ENCODE measurements at regions not wholly inside any gene's neighbourhood (a gene's known extent, or its start where the extent isn't known, plus 50 kb on each side); places are given as distances from the start of the nearest gene placed in this dataset.
"Not testable (repeated sequence)": the region's sequence is repeated elsewhere in the genome, so short reads cannot be mapped to it uniquely, and the experiment has no call there.

DNA sequence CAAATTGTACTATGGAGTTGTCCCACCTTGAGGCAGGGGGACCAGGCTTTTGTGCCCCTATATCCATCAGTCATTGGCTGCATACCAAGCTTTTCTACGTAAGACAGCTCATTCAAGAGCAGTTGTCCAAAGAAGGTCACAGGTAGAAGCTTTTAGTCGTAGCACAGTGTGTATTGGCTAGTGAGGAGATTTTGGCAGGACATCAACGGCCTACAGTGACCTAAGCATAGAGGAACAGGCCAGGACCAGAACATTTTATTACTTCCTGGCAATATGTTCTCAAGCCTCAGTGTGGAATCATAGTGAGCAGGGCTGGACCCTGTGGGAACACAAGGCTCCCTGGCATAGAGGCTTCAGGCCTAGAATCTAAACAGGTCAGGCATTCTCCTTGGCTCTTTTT, 105.4 kb upstream of the ANKRD28 start:
- DNase-seq (ENCODE audit: low read depth in 2 of 2, low spot score in 1 of 2), result no peak

DNA sequence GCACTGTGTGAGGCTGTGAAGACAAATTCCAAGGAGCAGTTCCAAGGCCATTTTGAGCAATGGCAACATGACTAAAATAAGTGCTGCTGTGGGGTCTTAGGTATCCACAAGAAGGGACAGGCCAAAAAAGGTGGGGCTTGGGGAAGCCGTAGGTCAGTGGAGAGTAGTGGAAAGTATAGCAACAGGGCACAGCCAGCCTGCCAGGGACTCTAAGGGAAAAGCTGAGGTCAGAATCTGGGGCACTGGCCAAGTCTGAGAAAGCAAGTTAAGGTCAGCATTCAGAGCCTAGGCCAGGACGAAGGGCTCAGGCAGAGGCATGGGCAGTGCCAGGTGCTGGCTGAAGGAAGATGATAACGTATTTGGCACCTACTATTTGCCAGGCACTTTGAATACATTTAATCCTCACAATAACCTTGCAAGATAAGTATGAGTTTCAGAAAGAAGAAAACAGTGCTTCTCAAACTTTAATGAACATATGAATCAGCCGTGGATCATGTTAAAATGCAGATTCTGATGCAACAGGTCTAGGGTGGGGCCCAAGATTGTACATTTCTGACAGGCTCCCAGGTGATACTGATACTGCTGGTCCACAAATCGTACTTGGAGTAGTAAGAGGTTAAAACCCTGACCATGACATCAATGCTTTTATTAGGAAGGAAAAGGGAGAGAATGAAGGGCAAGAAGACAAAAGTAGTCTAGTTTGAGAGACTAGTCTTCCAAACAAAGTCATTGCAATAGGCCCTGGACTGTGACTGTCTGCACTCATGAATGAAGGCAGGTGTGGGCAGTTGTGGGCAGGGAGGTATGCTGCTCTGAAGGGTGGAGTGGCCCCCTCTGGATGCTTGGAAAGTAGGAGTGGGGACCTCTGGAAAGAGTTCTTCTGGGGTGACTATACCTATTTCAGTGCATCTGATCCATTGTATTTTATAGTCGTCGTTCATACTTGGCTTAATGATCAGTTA, 106.3 kb upstream of the ANKRD28 start:
- no peak for DNase-seq (ENCODE audit: low read depth in 2 of 2, low spot score in 1 of 2)

DNA sequence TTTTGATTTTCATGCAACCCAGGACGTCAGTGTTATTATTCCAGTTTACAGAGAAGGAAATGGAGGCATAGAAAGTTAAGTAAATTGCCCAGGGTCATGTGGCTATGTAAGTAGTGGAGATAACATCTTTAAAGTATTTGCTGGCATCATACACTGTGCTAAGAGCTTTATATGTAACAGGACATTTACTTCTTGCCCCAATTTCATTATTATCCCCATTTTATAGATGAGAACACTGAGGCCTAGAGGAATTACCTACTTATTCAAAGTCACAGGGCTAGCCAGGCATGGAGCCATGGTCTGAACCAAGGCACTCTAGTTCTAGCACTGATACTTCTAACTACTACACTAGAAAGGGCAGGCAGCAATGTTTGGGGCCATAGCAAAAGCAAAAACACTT, 107.3 kb upstream of the ANKRD28 start:
- DNase-seq (ENCODE audit: low read depth in 2 of 2, low spot score in 1 of 2), result no peak

DNA sequence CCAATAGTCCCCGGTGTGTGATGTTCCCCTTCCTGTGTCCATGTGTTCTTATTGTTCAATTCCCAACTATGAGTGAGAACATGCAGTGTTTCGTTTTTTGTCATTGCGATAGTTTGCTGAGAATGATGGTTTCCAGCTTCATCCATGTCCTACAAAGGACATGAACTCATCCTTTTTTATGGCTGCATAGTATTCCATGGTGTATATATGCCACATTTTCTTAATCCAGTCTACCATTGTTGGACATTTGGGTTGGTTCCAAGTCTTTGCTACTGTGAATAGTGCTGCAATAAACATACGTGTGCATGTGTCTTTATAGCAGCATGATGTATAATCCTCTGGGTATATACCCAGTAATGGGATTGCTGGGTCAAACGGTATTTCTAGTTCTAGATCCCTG, 109.6 kb upstream of the ANKRD28 start:
- DNase-seq (ENCODE audit: low read depth in 2 of 2, low spot score in 1 of 2), result not testable (repeated sequence)

DNA sequence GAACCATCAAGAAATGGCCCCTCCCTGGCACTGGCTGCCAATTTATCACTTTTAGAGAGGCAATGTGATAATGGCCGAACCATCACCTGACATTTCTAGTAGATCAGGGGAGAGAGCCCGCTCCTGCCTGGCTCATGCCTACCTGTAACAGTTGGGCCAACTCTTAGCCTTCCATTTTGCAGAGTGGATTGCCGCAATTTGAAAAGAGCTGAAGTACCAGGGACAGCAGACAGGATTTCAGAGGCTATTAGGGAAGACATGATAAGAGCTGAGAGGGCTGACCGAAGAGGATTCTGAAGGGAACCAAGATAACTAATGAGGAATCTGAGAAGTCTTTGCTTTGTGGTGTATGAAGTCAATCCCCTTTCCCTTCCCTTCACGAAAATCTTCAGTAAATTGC, 121.2 kb upstream of the ANKRD28 start:
- DNase-seq (ENCODE audit: low read depth in 2 of 2, low spot score in 1 of 2), result no peak

DNA sequence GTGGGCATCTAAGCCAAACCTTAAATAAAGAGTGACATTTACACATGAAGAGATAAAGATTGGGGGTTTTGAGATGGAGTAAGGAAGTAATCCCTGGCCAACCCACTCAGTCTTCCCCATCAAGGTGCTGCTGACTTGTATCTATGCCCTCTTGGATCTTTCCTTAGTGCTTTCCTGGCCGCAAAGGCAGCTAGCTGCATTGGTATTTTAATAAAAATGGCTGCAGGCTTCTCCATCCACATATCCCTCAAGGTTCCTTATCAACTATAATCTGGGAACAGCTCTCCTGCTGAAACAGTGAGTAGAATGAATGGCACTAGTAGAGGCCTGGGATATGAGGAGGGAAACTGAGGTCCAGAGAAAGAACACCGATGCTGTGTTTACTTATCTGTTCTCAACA, 122.2 kb upstream of the ANKRD28 start:
- DNase-seq (ENCODE audit: low read depth in 2 of 2, low spot score in 1 of 2), result no peak

DNA sequence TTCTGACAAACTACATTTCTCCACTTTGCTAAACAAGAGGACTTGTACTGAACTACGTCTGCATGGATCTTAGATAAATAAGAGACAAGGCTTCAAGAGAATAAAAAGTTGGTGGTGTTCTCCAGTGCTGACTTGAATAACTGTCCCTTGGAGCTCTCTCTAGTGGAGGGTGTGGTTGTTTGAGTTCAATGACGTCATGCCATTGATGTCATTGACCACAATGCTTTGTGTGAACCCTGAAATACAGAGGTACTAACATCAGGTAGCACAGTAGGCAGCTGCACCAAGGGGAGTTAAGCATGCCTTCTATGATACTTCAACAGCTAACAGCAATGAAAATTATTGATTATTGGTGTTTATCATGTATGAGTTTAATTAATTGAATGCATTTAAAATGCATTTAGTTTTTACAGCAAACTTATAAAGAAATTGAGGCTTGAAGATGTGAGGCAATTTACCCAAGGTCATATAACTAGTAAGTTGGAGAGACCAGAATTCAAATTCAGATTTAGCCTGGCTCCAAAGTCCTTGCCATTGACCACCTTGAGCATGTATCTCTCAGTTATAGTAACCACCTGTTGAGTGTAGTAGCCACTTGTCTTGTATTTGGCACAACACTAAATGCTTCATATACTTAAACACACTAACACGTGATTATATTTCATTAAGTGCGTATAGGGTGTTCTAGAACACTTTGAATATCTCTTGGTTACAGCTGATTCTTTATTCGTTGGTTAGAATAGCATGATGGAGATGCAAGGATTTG, 126.0 kb upstream of the ANKRD28 start:
- no peak for DNase-seq (ENCODE audit: low read depth in 2 of 2, low spot score in 1 of 2)

DNA sequence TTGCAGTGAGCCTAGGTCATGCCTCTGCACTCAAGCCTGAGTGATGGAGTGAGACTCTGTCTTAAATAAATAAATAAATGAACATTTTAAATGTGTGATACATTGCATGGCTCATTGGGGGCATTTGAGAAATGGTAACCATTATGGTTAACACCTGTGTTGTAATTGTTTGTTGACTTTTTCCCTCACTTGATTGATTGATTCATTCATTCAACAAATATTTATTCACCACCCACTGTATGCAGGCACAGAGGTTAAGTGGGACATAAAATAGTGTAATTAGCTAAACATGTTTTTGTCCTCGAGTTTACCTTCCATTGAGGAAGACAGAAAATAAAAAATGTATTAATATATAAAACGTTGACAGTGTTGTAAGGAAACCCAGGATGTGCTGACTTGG, 127.1 kb upstream of the ANKRD28 start:
- no peak for DNase-seq (ENCODE audit: low read depth in 2 of 2, low spot score in 1 of 2)

DNA sequence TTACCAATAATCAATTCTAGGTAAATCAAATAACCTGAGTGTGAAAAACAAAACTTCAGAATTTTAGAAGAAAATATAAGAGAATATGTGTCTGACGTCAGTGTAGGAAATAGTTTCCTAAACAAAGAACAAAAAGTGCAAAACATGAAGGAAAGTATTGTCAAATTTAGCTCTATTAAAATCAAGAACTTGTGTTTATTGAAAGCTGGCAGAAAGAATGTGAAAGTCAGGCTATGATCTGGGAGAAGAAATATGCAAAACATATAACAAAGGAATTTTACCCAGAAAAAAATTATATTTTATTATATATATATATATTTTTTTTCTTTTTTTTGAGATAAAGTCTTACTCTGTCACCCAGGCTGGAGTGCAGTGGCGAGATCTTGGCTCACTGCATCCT, 129.1 kb upstream of the ANKRD28 start:
- DNase-seq (ENCODE audit: low read depth in 2 of 2, low spot score in 1 of 2), result no peak

DNA sequence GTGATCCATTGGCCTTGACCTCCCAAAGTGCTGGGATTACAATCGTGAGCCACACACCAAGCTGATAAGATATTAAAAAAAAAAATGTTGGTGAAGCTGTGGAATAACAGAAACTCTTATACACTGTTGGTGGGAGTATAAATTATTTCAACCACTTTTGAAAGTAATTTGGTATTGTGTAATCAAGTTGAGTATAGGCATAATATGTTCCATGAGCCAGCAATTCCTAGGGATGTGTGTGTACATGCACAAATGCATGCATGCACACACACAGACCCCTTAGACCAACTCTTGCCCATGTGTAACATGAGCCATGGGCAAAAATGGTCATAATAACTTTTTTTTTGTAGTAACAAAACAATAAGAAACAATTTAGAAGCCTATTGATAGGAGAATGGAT, 130.2 kb upstream of the ANKRD28 start:
- no peak for DNase-seq (ENCODE audit: low read depth in 2 of 2, low spot score in 1 of 2)

DNA sequence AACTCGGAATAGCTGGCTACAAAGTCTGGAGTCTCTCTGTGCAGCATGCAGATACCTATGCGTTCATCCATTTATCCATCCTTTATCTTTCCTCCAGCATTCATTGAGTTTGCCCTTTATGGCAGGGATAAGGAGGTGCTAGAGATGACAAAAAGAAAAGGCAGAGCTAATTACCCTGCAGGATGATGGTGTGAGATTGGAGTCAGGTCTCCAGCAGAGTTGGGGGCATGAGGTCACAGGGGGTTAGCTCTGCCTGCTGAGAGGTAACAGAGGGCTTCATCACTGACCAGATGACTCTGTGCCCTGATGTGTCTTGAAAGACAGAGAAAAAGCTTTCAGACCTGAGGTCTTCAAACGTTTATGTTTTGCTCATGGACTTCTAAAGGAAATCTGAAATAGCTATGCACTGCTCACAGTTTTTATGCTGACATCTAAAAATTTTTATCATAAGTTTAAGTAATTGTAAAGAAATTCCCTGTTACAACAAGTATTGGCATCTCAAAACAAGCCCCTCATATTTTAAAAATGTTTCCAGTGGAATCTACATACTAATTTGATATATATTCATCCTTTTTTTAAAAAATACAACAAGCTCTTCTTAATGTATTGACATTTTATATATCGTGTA, 132.3 kb upstream of the ANKRD28 start:
- no peak for DNase-seq (ENCODE audit: low read depth in 2 of 2, low spot score in 1 of 2)

DNA sequence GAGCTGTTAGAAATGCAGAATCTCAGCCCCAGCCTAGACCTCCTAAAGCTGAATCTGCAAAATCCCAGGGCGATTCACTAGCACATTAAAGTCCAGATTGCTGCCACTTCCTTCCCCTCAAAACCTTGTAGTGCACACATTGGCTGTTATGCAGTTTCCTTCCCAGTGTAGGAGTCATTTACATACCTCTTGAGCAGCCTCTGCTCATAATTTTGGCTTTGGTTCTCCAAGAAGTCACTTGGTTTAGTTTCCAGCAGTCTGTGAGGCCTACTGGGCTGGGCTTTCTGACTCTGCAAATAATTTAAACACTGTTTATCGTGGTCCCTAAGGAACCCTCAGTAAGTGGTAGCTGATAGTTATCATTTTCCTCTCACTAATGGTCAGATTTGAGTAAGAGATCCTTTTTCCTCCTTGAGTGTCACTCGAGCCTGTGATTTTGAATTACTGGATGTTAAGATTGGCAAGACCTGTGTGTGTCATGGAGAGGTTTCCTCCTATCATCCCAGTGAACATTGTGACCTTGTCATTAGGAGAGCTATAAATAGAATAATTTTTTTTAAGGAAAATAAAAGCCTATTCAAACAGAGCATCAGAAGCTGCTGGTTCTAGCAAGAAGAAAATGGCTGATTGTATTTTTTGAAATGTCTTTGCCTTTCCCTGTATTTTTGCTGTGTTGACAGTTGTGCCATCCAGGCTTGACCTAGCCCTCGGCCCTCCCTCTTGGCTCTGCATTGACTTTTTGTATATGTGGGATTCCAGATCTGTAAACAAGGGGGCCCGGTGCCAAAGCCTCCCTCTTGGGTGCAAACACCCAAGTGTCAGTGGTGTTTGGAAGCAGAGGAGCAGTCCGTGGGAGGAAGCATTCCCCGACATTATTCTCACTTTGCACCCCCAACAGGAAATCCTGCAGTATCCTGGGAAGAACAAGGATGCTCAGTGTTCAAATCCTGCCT, 134.8 kb upstream of the ANKRD28 start:
- DNase-seq (ENCODE audit: low read depth in 2 of 2, low spot score in 1 of 2), result no peak

DNA sequence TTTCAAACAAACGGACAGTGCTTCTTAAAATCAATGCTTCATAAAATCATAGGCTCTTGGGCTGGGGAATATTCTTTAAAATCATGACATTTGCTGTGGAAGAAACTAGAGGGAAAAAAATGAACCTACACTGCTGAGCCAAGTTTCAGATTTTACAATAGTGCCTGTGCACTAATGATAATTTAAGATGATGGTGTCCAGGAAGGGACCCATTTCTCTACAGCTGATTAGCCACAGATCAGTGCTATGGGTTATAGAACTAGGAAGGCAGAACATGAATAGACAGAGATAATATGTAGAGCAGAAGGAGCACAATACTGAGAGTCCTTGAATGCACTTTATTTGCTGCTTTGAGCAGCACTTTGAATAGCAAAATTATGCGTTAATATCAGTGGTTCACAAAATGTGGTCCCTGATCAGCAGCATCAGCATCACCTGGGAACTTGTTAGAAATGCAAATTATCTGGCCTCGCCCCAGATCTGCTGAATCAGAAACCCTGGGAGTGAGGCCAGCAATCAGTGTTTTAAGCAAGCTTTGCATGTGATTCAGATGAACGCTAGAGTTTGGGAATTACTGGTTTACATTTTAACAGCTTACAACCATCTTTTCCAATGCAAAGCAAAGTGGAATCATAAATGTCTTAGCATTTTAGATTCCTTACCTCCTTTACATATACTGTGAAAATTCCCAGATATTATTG, 135.8 kb upstream of the ANKRD28 start:
- DNase-seq (ENCODE audit: low read depth in 2 of 2, low spot score in 1 of 2), result no peak

DNA sequence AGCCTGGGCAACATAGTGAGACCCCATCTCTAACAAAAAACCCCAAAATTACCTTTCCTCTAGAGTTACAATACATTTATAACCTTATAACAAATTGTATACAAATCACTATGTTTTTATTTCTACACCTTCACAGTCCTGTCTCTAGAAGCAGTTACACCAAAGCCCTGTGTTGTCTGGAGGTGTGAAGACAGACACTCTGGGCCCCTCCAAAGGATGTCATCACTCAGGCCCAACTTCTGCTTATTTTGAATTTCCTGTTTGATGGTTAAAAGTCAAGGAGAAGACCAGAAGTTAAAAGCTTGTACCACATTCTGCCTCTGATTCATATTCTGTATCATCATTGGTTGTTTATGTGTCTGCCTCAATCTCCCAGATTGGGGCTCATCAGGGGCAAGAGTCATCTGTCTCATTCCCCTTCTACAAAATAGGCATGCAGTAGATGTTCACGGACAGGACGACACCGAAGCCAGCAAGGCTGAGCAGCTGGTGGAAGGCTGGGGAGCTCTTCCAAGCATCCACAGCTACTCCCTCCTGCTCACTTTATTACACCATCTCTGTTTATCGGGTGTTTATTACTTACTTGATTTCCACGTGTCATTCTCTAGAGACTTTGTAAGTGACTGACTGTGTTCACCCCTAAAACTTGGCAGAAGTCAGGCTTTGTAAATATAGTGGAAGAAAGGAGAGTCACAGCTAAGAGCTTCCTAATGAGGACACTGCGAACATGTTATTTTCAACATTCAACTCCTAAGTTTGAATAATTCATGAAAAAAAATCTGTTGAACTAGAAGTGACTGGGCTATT, 136.8 kb upstream of the ANKRD28 start:
- no peak for DNase-seq (ENCODE audit: low read depth in 2 of 2, low spot score in 1 of 2)

DNA sequence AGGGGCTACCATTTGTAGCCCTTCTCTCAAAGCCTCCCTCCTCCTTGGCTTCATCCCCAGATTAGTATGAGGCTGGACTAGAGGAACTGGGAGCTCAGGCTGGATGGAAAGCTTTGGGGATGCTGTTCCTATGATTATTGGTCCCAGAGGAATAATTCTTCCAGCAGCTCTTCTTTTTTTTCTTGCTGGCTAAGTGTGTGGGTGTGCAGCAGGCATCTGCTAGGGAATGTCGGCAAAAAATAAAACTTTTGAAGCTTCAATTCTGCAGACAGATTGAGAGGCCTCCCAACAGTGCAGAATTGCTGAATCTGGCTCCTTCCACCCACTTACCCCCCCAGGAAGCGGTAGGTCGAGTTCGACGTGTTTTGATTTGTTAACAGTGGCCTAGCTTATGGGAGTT, 138.5 kb upstream of the ANKRD28 start:
- DNase-seq (ENCODE audit: low read depth in 2 of 2, low spot score in 1 of 2), result no peak

DNA sequence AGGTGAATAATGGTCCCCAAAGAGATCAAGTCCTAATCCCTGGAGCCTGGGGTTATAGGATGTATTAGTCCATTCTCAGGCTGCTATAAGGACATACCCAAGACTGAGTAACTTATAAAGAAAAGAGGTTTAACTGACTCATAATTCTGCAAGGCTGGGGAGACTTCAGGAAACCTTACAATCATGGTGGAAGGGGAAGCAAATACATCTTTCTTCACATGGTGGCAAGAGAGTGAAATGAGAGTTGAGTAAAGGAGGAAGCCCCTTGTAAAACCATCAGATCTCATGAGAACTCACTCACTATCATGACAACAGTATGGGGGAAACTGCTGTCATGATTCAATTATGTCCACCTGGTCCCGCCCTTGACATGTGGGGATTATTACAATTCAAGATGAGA, 142.9 kb upstream of the ANKRD28 start:
- no peak for DNase-seq (ENCODE audit: low read depth in 2 of 2, low spot score in 1 of 2)

DNA sequence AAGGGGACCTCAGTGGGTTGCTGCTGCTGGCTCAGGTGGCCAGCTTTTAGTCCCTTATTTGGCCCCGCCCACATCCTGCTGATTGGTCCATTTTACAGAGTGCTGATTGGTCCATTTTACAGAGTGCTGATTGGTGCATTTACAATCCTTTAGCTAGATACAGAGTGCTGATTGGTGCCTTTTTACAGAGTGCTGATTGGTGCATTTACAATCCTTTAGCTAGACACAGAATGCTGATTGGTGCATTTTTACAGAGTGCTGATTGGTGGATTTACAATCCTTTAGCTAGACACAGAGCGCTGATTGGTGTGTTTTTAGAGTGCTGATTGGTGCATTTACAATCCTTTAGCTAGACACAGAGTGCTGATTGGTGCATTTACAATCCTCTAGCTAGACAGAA, 143.7 kb upstream of the ANKRD28 start:
- DNase-seq (ENCODE audit: low read depth in 2 of 2, low spot score in 1 of 2), result not testable (repeated sequence)

DNA sequence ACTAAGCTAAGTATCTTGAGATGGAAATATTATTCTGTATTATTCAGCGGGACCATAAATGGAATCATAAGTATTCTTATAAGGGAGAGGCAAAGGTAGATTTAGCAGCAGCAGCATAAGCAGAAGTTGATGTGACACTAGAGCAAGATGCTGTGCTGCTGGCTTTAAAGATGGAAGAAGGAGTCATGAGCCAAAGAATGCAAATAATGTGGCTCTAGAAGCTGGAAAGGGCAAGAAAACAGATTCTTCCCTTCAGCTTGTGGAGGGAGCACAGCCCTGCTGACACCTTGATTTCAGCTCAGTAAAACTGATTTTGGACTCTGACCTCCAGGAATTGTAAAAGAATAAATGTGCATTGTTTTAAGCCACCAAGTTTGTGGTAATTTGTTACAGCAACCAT, 144.2 kb upstream of the ANKRD28 start:
- no peak for DNase-seq (ENCODE audit: low read depth in 2 of 2, low spot score in 1 of 2)

DNA sequence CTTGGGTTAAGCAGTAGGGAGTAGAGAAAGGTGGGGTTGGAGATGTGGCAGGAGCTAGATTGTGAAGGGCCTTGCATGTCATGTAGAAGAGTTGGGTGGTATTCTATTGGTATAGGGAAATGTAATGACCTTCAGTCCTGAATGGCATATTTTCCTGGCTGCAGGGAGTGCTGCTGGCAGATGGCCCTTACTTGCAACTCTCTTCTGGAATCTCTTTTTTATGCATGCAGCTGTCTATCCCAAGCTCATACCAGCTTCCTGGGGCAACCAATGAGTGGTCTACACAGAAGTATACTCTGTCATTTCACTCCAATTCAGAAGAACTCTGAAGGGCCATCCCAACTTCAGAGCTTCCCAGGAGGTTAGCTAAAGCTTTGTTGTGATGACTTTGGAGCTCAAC, 144.7 kb upstream of the ANKRD28 start:
- DNase-seq (ENCODE audit: low read depth in 2 of 2, low spot score in 1 of 2), result no peak

All from stimulated activated CD8-positive, alpha-beta memory T cell treated with anti-CD3 and anti-CD28 coated beads, Interleukin-4, amount 100 ng/mL, for 1 hour (primary cell).